SK-N-SH (cell line): ENCODE measurements at regions not wholly inside any gene's neighbourhood (a gene's known extent, or its start where the extent isn't known, plus 50 kb on each side); places are given as distances from the start of the nearest gene placed in this dataset.

Experiments
- CTCF ChIA-PET: fragments of 300-600, 350-600 bp; formaldehyde crosslinking; extraction: SDS; loops from one replicate; lab custom pipeline; 2021; lab: Yijun Ruan, JAX
- POLR2A ChIA-PET: fragments of 350-600 bp; sonication (Branson Sonifier 250); formaldehyde crosslinking; extraction: SDS; loops from one replicate; lab custom pipeline; 2020; ENCODE audit warnings: antibody characterized with exemption, inconsistent platforms; lab: Yijun Ruan, JAX
- DNase-seq: peaks from one replicate; pipeline ENCODE4 v3.0.0; 2012
- H2AFZ ChIP-seq: fragments of 200-600 bp; sonication (generic); 2 replicates; pipeline ENCODE4 v1.8.1; 2016; ENCODE audit warnings: antibody characterized with exemption, mild to moderate bottlenecking, low read depth
- H3F3A ChIP-seq: fragments of 200-600 bp; sonication (generic); replicated peaks from 2 replicates; pipeline ENCODE3; 2016; ENCODE audit warnings: antibody characterized with exemption, mild to moderate bottlenecking; ENCODE audit not compliant: insufficient read depth
- H3K27ac ChIP-seq, 2 experiments: fragments of 200-500 bp in 1 of 2; fragments of 200-600 bp in 1 of 2; sonication (Bioruptor generic) in 1 of 2; sonication (generic), shearing (Covaris generic) in 1 of 2; 2 replicates each; pipeline versions ENCODE4 v1.5.1 to v1.6.1; 2014 to 2016; ENCODE audit warnings: low read depth in 2 of 2, inconsistent platforms in 1 of 2, low read length in 1 of 2, mild to moderate bottlenecking in 1 of 2, mixed read lengths in 1 of 2
- H3K27me3 ChIP-seq: fragments of 200-600 bp; sonication (generic), shearing (Covaris generic); 2 replicates; pipeline ENCODE4 v1.6.1; 2016; ENCODE audit warnings: mixed run types; ENCODE audit not compliant: insufficient read depth
- H3K36me3 ChIP-seq, 2 experiments: fragments of 200-500 bp in 1 of 2; fragments of 200-600 bp in 1 of 2; sonication (Bioruptor generic) in 1 of 2; sonication (generic) in 1 of 2; replicated peaks in 1 of 2; 2 replicates each; pipeline versions ENCODE3 to v1.5.1; 2014 to 2016; ENCODE audit warnings: low read length in 1 of 2, mild to moderate bottlenecking in 1 of 2; ENCODE audit not compliant: insufficient read depth in 2 of 2, control insufficient read depth in 1 of 2
- H3K4me1 ChIP-seq, 2 experiments: fragments of 200-500 bp in 1 of 2; fragments of 200-600 bp in 1 of 2; sonication (Bioruptor generic) in 1 of 2; sonication (generic), shearing (Covaris generic) in 1 of 2; 2 replicates each; pipeline versions ENCODE4 v1.5.1 to v1.6.1; 2014 to 2016; ENCODE audit warnings: low read depth in 1 of 2, low read length in 1 of 2, mixed run types in 1 of 2; ENCODE audit not compliant: insufficient read depth in 2 of 2, control insufficient read depth in 1 of 2
- H3K4me2 ChIP-seq: fragments of 200-600 bp; sonication (generic), shearing (Covaris generic); 2 replicates; pipeline ENCODE4 v1.6.1; 2017; ENCODE audit warnings: mixed run types
- H3K4me3 ChIP-seq, 2 experiments: fragments of 200-500 bp in 1 of 2; fragments of 200-600 bp in 1 of 2; sonication (Bioruptor generic) in 1 of 2; sonication (generic), shearing (Covaris generic) in 1 of 2; 2 replicates each; pipeline versions ENCODE4 v1.5.1 to v1.8.1; 2014 to 2016; ENCODE audit warnings: low read depth in 2 of 2, inconsistent platforms in 1 of 2, low read length in 1 of 2, mild to moderate bottlenecking in 1 of 2, mixed read lengths in 1 of 2, moderate library complexity in 1 of 2
- H3K79me2 ChIP-seq: fragments of 200-600 bp; sonication (generic); 2 replicates; pipeline ENCODE4 v1.8.1; 2017; ENCODE audit warnings: mild to moderate bottlenecking; ENCODE audit not compliant: insufficient read depth
- H3K9ac ChIP-seq: fragments of 200-600 bp; sonication (generic); 2 replicates; pipeline ENCODE4 v1.6.1; 2017; ENCODE audit warnings: mixed run types
- H3K9me2 ChIP-seq: fragments of 200-600 bp; sonication (generic); 2 replicates; pipeline ENCODE4 v1.6.1; 2017; ENCODE audit warnings: mixed run types
- H3K9me3 ChIP-seq: fragments of 200-600 bp; sonication (generic); 2 replicates; pipeline ENCODE4 v1.6.1; 2017; ENCODE audit warnings: mixed run types, mild to moderate bottlenecking, moderate library complexity
- H4K20me1 ChIP-seq: fragments of 200-600 bp; sonication (generic); 2 replicates; pipeline ENCODE4 v1.6.1; 2017; ENCODE audit warnings: mild to moderate bottlenecking, mixed run types; ENCODE audit not compliant: insufficient read depth
- ELF1 ChIP-seq: IDR thresholded peaks from 2 replicates; pipeline ENCODE4 v1.4.0; 2012
- EP300 ChIP-seq, 2 experiments: IDR thresholded peaks; 2 replicates each; pipeline versions ENCODE4 v1.4.0 to v1.6.1; 2012; ENCODE audit warnings: borderline replicate concordance in 1 of 2, low read depth in 1 of 2, low read length in 1 of 2
- EZH2phosphoT487 ChIP-seq: fragments of 200-600 bp; sonication (generic); IDR thresholded peaks from 2 replicates; pipeline ENCODE4 v1.6.1; 2017; ENCODE audit warnings: low read depth, mixed run types, mild to moderate bottlenecking, antibody characterized with exemption, moderate library complexity, borderline replicate concordance
- GATA2 ChIP-seq: sonication (generic); formaldehyde crosslinking; IDR thresholded peaks from 2 replicates; pipeline ENCODE4 v1.5.0; 2020; ENCODE audit warnings: mild to moderate bottlenecking, missing genetic modification reagents
- MAX ChIP-seq: IDR thresholded peaks from 2 replicates; pipeline ENCODE4 v1.4.0; 2012; ENCODE audit warnings: low read depth
- MEF2A ChIP-seq: IDR thresholded peaks from 2 replicates; pipeline ENCODE4 v1.4.0; 2012; ENCODE audit warnings: low read depth, borderline replicate concordance
- MXI1 ChIP-seq: IDR thresholded peaks from 2 replicates; pipeline ENCODE4 v1.6.1; 2012; ENCODE audit warnings: mild to moderate bottlenecking, low read depth, low read length, improper control_type of control experiment
- NFIC ChIP-seq: IDR thresholded peaks from 2 replicates; pipeline ENCODE4 v1.4.0; 2012; ENCODE audit warnings: borderline replicate concordance
- NRF1 ChIP-seq: IDR thresholded peaks from 2 replicates; pipeline ENCODE4 v1.6.1; 2012; ENCODE audit warnings: low read depth, mild to moderate bottlenecking, low read length
- PBX3 ChIP-seq: IDR thresholded peaks from 2 replicates; pipeline ENCODE4; 2012
- RAD21 ChIP-seq: IDR thresholded peaks from 2 replicates; pipeline ENCODE4 v1.6.1; 2012; ENCODE audit warnings: mild to moderate bottlenecking, low read length
- RCOR1 ChIP-seq: fragments of 150-350 bp; IDR thresholded peaks from 2 replicates; pipeline ENCODE4 v1.6.1; 2017; ENCODE audit warnings: antibody characterized with exemption, low read length
- SMC3 ChIP-seq: IDR thresholded peaks from 2 replicates; pipeline ENCODE4 v1.6.1; 2012; ENCODE audit warnings: low read depth, low read length, improper control_type of control experiment
- TAF1 ChIP-seq: IDR thresholded peaks from 2 replicates; pipeline ENCODE4 v1.6.1; 2012; ENCODE audit warnings: low read depth, mild to moderate bottlenecking, low read length, moderate library complexity, borderline replicate concordance
- TEAD4 ChIP-seq: IDR thresholded peaks from 2 replicates; pipeline ENCODE4 v1.4.0; 2012; ENCODE audit warnings: mild to moderate bottlenecking, borderline replicate concordance; ENCODE audit not compliant: insufficient read depth
- YY1 ChIP-seq: IDR thresholded peaks from 2 replicates; pipeline ENCODE4 v1.4.0; 2012; ENCODE audit warnings: low read depth, mild to moderate bottlenecking
- ZBTB33 ChIP-seq: IDR thresholded peaks from 2 replicates; pipeline ENCODE4 v1.4.0; 2012; ENCODE audit warnings: low read depth, borderline replicate concordance
- WGBS: methylation state at CpG from one replicate; pipeline ENCODE4 v1.1.6; 2017; ENCODE audit warnings: low lambda C conversion rate; 5-methylcytosine and 5-hydroxymethylcytosine counted together
- TF ChIP-seq, protein P1 (sequence below): IDR thresholded peaks from 2 replicates; pipeline ENCODE4 v1.6.1; 2012; ENCODE audit warnings: mild to moderate bottlenecking, low read depth, low read length, moderate library complexity
- TF ChIP-seq, protein P2 (sequence below): fragments of 150-350 bp; IDR thresholded peaks from 2 replicates; pipeline ENCODE4 v1.6.1; 2016; ENCODE audit warnings: mild to moderate bottlenecking, low read depth, low read length
- TF ChIP-seq, protein P3 (sequence below): IDR thresholded peaks from 2 replicates; pipeline ENCODE4 v1.4.0; 2012; ENCODE audit warnings: low read depth, borderline replicate concordance
- TF ChIP-seq, protein P4 (sequence below): fragments of 150-350 bp; IDR thresholded peaks from 2 replicates; pipeline ENCODE4 v1.6.1; 2017; ENCODE audit warnings: antibody characterized with exemption, low read length, low read depth, borderline replicate concordance

DNA sequence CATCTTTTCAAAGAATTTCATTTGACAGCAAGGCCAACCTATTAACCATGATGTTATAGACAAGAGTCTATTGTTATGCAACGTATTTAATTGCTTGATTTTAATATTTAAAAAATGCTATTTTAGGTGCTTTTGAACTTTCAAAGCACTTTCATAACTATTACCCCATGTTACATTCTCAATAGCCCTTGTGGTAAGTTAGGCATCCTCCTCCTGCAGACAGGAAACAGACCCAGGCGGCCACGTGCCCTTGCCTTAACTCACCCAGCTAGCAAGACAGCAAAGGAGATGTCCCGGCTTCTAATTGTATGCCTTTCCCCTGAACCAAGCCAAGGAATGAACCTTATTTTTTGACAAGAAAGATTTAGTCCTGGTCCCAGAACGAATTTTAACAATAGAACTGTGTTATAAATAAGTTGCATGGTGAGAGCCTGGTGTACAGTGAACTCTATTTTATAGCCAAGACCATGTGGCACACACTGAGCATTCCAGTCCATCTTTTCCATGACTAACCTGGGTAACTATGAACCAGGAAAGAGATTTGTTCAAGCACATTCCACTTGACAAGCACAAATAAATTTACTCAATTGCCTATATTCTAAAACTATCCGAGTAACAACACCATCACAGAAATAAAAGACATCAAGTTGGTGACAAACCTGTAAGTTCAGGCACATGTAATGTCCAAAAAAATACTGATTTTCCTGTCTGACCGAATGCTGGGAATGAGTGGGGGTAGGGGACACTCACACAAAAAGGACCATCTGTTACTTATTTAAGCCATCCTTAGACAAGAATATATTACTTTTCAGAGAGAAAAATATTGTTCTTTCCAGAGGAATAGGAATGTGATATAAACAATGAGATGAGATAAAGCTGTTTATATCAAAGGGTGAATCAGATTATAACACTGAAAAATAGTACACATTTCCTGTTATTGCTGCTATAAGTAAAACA is 163.0 kb downstream of the EFNB2 start:
- Histone ChIP-seq H2AFZ (peak overlapping the region; percentile 46), H3K4me1 (peaks cover 12 to 37% of the 10 kb centered on the region in 2 experiments), H3K4me3 (no peak overlapping the region), H4K20me1 (no peaks in the 10 kb centered on the region), H3F3A (peaks cover 26% of the 10 kb centered on the region), H3K4me2 (peak overlapping the region; percentile 53; the same call in 1 of the 2 replicates), H3K27ac (peak overlapping the region; percentile 89 to 93), H3K9me3 (no peaks in the 10 kb centered on the region), H3K27me3 (no peaks in the 10 kb centered on the region), H3K9me2 (no peaks in the 10 kb centered on the region), H3K79me2 (no peaks in the 10 kb centered on the region), H3K9ac (peak overlapping the region; percentile 28; the same call in 1 of the 2 replicates), H3K36me3 (no peaks in the 10 kb centered on the region)
- POLR2A ChIA-PET = no interaction called here
- WGBS = 44% methylated on average over 7 of the region's 7 CpGs
- CTCF ChIA-PET = interaction anchor here (1.8 kb wide), 1 partner anchor 33 kb away, joined by 4 read pairs; no protein-coding TSS in a partner anchor
- no peak for DNase-seq
- TF ChIP-seq SMC3 = no peak
- no peak for TF ChIP-seq ZBTB33
- no peak for TF ChIP-seq EZH2phosphoT487
- peak; percentile 46 for TF ChIP-seq MEF2A
- TF ChIP-seq EP300 (IDR thresholded peaks at IDR 0.05; ENCODE audit: borderline replicate concordance in 1 of 2, low read depth in 1 of 2, low read length in 1 of 2) = peak in 1 of 2 experiments; percentile 38; a peak in 1 of 4 replicates
- TF ChIP-seq PBX3 = no peak; the same call in 1 of the 2 replicates
- peak; percentile 56; the same call in 1 of the 2 replicates for TF ChIP-seq TEAD4
- TF ChIP-seq MAX = peak; percentile 84
- no peak for TF ChIP-seq TAF1
- TF ChIP-seq YY1 = no peak
- TF ChIP-seq, protein P1, sequence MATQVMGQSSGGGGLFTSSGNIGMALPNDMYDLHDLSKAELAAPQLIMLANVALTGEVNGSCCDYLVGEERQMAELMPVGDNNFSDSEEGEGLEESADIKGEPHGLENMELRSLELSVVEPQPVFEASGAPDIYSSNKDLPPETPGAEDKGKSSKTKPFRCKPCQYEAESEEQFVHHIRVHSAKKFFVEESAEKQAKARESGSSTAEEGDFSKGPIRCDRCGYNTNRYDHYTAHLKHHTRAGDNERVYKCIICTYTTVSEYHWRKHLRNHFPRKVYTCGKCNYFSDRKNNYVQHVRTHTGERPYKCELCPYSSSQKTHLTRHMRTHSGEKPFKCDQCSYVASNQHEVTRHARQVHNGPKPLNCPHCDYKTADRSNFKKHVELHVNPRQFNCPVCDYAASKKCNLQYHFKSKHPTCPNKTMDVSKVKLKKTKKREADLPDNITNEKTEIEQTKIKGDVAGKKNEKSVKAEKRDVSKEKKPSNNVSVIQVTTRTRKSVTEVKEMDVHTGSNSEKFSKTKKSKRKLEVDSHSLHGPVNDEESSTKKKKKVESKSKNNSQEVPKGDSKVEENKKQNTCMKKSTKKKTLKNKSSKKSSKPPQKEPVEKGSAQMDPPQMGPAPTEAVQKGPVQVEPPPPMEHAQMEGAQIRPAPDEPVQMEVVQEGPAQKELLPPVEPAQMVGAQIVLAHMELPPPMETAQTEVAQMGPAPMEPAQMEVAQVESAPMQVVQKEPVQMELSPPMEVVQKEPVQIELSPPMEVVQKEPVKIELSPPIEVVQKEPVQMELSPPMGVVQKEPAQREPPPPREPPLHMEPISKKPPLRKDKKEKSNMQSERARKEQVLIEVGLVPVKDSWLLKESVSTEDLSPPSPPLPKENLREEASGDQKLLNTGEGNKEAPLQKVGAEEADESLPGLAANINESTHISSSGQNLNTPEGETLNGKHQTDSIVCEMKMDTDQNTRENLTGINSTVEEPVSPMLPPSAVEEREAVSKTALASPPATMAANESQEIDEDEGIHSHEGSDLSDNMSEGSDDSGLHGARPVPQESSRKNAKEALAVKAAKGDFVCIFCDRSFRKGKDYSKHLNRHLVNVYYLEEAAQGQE = no peak
- peak; percentile 4; the same call in 1 of the 2 replicates for TF ChIP-seq NFIC
- TF ChIP-seq RCOR1 = no peak
- TF ChIP-seq ELF1 = no peak; the same call in 1 of the 2 replicates
- TF ChIP-seq, protein P2, sequence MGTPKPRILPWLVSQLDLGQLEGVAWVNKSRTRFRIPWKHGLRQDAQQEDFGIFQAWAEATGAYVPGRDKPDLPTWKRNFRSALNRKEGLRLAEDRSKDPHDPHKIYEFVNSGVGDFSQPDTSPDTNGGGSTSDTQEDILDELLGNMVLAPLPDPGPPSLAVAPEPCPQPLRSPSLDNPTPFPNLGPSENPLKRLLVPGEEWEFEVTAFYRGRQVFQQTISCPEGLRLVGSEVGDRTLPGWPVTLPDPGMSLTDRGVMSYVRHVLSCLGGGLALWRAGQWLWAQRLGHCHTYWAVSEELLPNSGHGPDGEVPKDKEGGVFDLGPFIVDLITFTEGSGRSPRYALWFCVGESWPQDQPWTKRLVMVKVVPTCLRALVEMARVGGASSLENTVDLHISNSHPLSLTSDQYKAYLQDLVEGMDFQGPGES = no peak
- no peak for TF ChIP-seq NRF1
- TF ChIP-seq RAD21 = no peak
- TF ChIP-seq, protein P3, sequence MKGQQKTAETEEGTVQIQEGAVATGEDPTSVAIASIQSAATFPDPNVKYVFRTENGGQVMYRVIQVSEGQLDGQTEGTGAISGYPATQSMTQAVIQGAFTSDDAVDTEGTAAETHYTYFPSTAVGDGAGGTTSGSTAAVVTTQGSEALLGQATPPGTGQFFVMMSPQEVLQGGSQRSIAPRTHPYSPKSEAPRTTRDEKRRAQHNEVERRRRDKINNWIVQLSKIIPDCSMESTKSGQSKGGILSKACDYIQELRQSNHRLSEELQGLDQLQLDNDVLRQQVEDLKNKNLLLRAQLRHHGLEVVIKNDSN = peak; percentile 51; the same call in 1 of the 2 replicates
- TF ChIP-seq GATA2 (CRISPR knock-in tag) = no peak
- no peak for TF ChIP-seq MXI1
- TF ChIP-seq, protein P4, sequence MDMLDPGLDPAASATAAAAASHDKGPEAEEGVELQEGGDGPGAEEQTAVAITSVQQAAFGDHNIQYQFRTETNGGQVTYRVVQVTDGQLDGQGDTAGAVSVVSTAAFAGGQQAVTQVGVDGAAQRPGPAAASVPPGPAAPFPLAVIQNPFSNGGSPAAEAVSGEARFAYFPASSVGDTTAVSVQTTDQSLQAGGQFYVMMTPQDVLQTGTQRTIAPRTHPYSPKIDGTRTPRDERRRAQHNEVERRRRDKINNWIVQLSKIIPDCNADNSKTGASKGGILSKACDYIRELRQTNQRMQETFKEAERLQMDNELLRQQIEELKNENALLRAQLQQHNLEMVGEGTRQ = no peak
